GM23338 (cell line): ENCODE measurements at regions not wholly inside any gene's neighbourhood (a gene's known extent, or its start where the extent isn't known, plus 50 kb on each side); places are given as distances from the start of the nearest gene placed in this dataset.

Source experiments
- ATAC-seq: fragments of 200-7000 bp; cut with Tn5 transposase; 3 replicates; pipeline ENCODE4 v1.9.1; 2020
- DNase-seq: peaks from one replicate; pipeline ENCODE4 v3.0.0-alpha.2; 2015; ENCODE audit warnings: low spot score
- H2AFZ ChIP-seq: fragments of 200-600 bp; sonication (generic); 2 replicates; pipeline ENCODE4 v1.8.0; 2016; ENCODE audit warnings: antibody characterized with exemption, mild to moderate bottlenecking, moderate library complexity
- H3F3A ChIP-seq: fragments of 200-600 bp; sonication (generic); replicated peaks from 2 replicates; pipeline ENCODE4 v1.8.0; 2017; ENCODE audit warnings: antibody characterized with exemption, mixed run types, low read depth
- H3K27ac ChIP-seq: fragments of 200-600 bp; sonication (generic); 2 replicates; pipeline ENCODE4 v1.6.1; 2016; ENCODE audit warnings: low read depth
- H3K27me3 ChIP-seq: fragments of 200-600 bp; sonication (generic); 2 replicates; pipeline ENCODE4 v1.8.0; 2016; ENCODE audit warnings: mild to moderate bottlenecking, mixed run types, moderate library complexity; ENCODE audit not compliant: insufficient read depth
- H3K36me3 ChIP-seq: fragments of 200-600 bp; sonication (generic); 2 replicates; pipeline ENCODE4 v1.8.0; 2016; ENCODE audit warnings: mild to moderate bottlenecking; ENCODE audit not compliant: insufficient read depth
- H3K4me1 ChIP-seq: fragments of 200-600 bp; sonication (generic); 2 replicates; pipeline ENCODE4 v1.8.0; 2016; ENCODE audit warnings: mild to moderate bottlenecking, moderate library complexity; ENCODE audit not compliant: insufficient read depth
- H3K4me2 ChIP-seq: fragments of 200-600 bp; sonication (generic); 2 replicates; pipeline ENCODE4 v1.7.1; 2017; ENCODE audit warnings: mixed run types
- H3K4me3 ChIP-seq: fragments of 200-600 bp; sonication (generic); 2 replicates; pipeline ENCODE4 v1.6.1; 2016; ENCODE audit warnings: mixed run types
- H3K79me2 ChIP-seq: fragments of 200-600 bp; sonication (generic); replicated peaks from 2 replicates; pipeline ENCODE4 v1.8.0; 2017; ENCODE audit warnings: mild to moderate bottlenecking; ENCODE audit not compliant: insufficient read depth
- H3K9me2 ChIP-seq: fragments of 200-600 bp; sonication (generic); 2 replicates; pipeline ENCODE4 v1.8.0; 2017; ENCODE audit not compliant: insufficient read depth
- H4K20me1 ChIP-seq: fragments of 200-600 bp; sonication (generic); replicated peaks from 2 replicates; pipeline ENCODE4 v1.8.0; 2017; ENCODE audit warnings: mild to moderate bottlenecking; ENCODE audit not compliant: insufficient read depth
- H3K27ac Mint-ChIP-seq: 2 replicates; pipeline ENCODE4 v1.8.0; 2020; ENCODE audit warnings: inconsistent platforms, mild to moderate bottlenecking, moderate library complexity, mixed read lengths
- H3K27me3 Mint-ChIP-seq: 3 replicates; pipeline ENCODE4 v1.8.0; 2022; ENCODE audit warnings: low read depth, mild to moderate bottlenecking, moderate library complexity, mixed read lengths, inconsistent platforms; ENCODE audit not compliant: insufficient read depth, poor library complexity
- H3K36me3 Mint-ChIP-seq: 3 replicates; pipeline ENCODE4 v1.8.0; 2021; ENCODE audit warnings: low read depth, mild to moderate bottlenecking, inconsistent platforms, moderate library complexity, mixed read lengths
- H3K4me1 Mint-ChIP-seq: 3 replicates; pipeline ENCODE4 v1.8.0; 2020; ENCODE audit warnings: mild to moderate bottlenecking, inconsistent platforms, mixed read lengths
- H3K4me3 Mint-ChIP-seq: 3 replicates; pipeline ENCODE4 v1.8.0; 2021; ENCODE audit warnings: moderate library complexity, mild to moderate bottlenecking, inconsistent platforms, mixed read lengths
- H3K9me3 Mint-ChIP-seq: 3 replicates; pipeline ENCODE4 v1.8.0; 2020; ENCODE audit warnings: moderate library complexity, mild to moderate bottlenecking, inconsistent platforms, mixed read lengths
- CREB1 ChIP-seq: fragments of 250-450 bp; sonication (Bioruptor Pico); IDR thresholded peaks from 2 replicates; pipeline ENCODE4 v1.5.0; 2020; ENCODE audit warnings: low read depth, mild to moderate bottlenecking, moderate library complexity
- EZH2phosphoT487 ChIP-seq: fragments of 200-600 bp; sonication (generic); IDR thresholded peaks from one replicate; pipeline ENCODE4 v1.8.1; 2018; ENCODE audit warnings: antibody characterized with exemption; ENCODE audit not compliant: unreplicated experiment
- JUNB ChIP-seq: IDR thresholded peaks from one replicate; pipeline ENCODE4 v1.6.1; 2016; ENCODE audit warnings: antibody characterized with exemption; ENCODE audit not compliant: unreplicated experiment
- NANOG ChIP-seq: IDR thresholded peaks from 2 replicates; pipeline ENCODE4 v1.6.1; 2016; ENCODE audit warnings: antibody characterized with exemption, borderline replicate concordance
- POLR2AphosphoS5 ChIP-seq: IDR thresholded peaks from 2 replicates; pipeline ENCODE4 v1.6.1; 2016; ENCODE audit warnings: antibody characterized with exemption, low read depth
- STAT1 ChIP-seq: IDR thresholded peaks from one replicate; pipeline ENCODE4 v1.6.1; 2016; ENCODE audit warnings: antibody characterized with exemption; ENCODE audit not compliant: unreplicated experiment
- ZNF114 ChIP-seq: fragments of 250-450 bp; sonication (Bioruptor Pico); IDR thresholded peaks from 2 replicates; pipeline ENCODE4 v1.5.0; 2020; ENCODE audit warnings: mild to moderate bottlenecking, moderate library complexity
- ZNF331 ChIP-seq: fragments of 250-450 bp; sonication (Bioruptor Pico); IDR thresholded peaks from 2 replicates; pipeline ENCODE4 v1.5.0; 2020; ENCODE audit warnings: low read depth, mild to moderate bottlenecking, moderate library complexity
- TF ChIP-seq, protein P1 (sequence below): IDR thresholded peaks from one replicate; pipeline ENCODE4 v1.6.1; 2018; ENCODE audit warnings: antibody characterized with exemption; ENCODE audit not compliant: unreplicated experiment
- TF ChIP-seq, protein P2 (sequence below): fragments of 250-450 bp; sonication (Bioruptor Pico); IDR thresholded peaks from 2 replicates; pipeline ENCODE4 v1.5.0; 2020; ENCODE audit warnings: mild to moderate bottlenecking, moderate library complexity
- TF ChIP-seq, protein P3 (sequence below): IDR thresholded peaks from 2 replicates; pipeline ENCODE4 v1.6.1; 2016; ENCODE audit warnings: antibody characterized with exemption

DNA sequence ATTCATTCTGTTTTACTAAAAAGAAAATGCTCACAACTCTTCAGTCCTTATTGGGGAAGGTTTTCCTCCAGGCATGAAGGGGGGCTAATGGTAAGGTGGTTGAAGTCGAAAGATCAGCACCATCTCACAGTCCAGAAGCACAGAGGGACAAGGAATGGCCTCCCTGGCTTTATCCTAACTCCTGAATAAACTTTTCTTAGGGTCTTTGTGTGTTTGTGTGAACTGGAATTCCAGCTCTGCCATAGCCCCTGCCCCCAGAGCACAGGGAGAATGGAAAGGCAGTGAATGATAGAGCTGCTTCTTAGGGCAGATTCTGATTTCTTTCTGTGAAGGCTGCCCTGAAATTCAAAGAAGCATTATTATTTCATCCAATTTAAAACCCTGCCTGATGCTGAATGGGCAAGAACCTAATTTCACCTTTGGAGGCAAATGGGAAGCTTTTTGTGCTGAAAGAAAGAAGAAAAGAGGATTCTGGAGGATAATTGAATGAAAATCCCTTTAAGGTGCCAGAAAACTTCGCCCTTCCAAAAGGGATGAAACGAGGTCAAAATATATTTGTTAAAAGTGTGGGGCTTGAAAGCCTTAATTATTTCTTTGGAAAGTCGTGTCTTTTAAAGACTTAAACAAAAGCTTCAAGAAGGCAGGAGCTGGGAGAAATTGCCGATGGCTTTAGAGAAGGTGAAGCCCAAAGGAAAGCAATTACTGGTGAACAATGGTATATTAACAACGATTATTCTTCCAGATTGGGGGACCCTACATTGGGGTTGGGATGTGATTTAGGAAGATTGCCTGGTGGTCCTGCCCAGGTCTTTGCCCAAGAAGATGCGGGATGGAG lies 259.9 kb upstream of the RGMA start:
- Histone ChIP-seq H3K4me1 (peaks cover 7% of the 10 kb centered on the region; the same call in 1 of the 2 replicates), H3K79me2 (no peaks in the 10 kb centered on the region), H3K27me3 (no peaks in the 10 kb centered on the region), H2AFZ (no peak overlapping the region), H3F3A (no peaks in the 10 kb centered on the region), H3K9me2 (no peaks in the 10 kb centered on the region; the same call in 1 of the 2 replicates), H3K36me3 (no peaks in the 10 kb centered on the region), H3K27ac (no peak overlapping the region), H4K20me1 (no peaks in the 10 kb centered on the region), H3K4me2 (no peak overlapping the region; the same call in 1 of the 2 replicates), H3K4me3 (no peak overlapping the region)
- TF ChIP-seq EZH2phosphoT487 (no peak), ZNF331 (CRISPR knock-in tag) (no peak)
- Mint-ChIP-seq H3K4me1 (peaks cover 7% of the 10 kb centered on the region; the same call in 2 of the 3 replicates), H3K9me3 (peaks cover 29% of the 10 kb centered on the region), H3K4me3 (no peak overlapping the region), H3K27ac (no peak overlapping the region), H3K27me3 (peaks cover 9% of the 10 kb centered on the region), H3K36me3 (peaks cover 29% of the 10 kb centered on the region)
- DNase-seq (no peak), ATAC-seq (no peak)

DNA sequence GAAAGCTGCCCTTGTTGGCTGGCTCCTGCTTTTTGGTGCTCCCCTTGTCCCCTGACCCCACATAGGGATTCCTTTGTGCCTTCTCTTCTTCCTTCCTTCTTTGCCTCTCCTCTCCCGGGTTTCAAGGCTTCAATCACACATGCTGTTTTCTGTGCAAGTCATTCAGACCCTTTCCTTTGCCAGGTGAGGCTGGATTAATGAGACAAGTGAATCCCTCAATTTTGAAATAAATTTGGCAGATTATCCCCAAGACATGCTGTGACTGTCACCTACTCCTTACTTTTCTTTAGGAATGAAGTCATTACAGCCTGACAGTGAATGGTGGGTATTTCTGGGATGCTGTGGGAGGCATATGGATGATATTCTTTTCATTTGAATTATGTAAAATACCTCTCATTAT lies 259.0 kb upstream of the RGMA start:
- Histone ChIP-seq H3K27me3 (no peaks in the 10 kb centered on the region), H4K20me1 (no peaks in the 10 kb centered on the region), H3F3A (no peaks in the 10 kb centered on the region), H3K27ac (no peak overlapping the region), H3K4me3 (no peak overlapping the region), H2AFZ (no peak overlapping the region), H3K9me2 (no peaks in the 10 kb centered on the region; the same call in 1 of the 2 replicates), H3K79me2 (no peaks in the 10 kb centered on the region), H3K4me1 (peaks cover 7% of the 10 kb centered on the region; the same call in 1 of the 2 replicates), H3K4me2 (no peak overlapping the region), H3K36me3 (no peaks in the 10 kb centered on the region)
- Mint-ChIP-seq H3K27ac (no peak overlapping the region), H3K36me3 (peaks cover 25% of the 10 kb centered on the region), H3K4me1 (peaks cover 7% of the 10 kb centered on the region; the same call in 2 of the 3 replicates), H3K4me3 (no peak overlapping the region), H3K9me3 (peaks cover 29% of the 10 kb centered on the region), H3K27me3 (peaks cover 10% of the 10 kb centered on the region)
- DNase-seq = no peak
- ATAC-seq = no peak
- TF ChIP-seq POLR2AphosphoS5 (no peak), ZNF114 (no peak), CREB1 (CRISPR knock-in tag) (no peak), NANOG (no peak), STAT1 (no peak), JUNB (no peak)
- TF ChIP-seq, protein P1, sequence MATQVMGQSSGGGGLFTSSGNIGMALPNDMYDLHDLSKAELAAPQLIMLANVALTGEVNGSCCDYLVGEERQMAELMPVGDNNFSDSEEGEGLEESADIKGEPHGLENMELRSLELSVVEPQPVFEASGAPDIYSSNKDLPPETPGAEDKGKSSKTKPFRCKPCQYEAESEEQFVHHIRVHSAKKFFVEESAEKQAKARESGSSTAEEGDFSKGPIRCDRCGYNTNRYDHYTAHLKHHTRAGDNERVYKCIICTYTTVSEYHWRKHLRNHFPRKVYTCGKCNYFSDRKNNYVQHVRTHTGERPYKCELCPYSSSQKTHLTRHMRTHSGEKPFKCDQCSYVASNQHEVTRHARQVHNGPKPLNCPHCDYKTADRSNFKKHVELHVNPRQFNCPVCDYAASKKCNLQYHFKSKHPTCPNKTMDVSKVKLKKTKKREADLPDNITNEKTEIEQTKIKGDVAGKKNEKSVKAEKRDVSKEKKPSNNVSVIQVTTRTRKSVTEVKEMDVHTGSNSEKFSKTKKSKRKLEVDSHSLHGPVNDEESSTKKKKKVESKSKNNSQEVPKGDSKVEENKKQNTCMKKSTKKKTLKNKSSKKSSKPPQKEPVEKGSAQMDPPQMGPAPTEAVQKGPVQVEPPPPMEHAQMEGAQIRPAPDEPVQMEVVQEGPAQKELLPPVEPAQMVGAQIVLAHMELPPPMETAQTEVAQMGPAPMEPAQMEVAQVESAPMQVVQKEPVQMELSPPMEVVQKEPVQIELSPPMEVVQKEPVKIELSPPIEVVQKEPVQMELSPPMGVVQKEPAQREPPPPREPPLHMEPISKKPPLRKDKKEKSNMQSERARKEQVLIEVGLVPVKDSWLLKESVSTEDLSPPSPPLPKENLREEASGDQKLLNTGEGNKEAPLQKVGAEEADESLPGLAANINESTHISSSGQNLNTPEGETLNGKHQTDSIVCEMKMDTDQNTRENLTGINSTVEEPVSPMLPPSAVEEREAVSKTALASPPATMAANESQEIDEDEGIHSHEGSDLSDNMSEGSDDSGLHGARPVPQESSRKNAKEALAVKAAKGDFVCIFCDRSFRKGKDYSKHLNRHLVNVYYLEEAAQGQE = no peak
- TF ChIP-seq, protein P2, sequence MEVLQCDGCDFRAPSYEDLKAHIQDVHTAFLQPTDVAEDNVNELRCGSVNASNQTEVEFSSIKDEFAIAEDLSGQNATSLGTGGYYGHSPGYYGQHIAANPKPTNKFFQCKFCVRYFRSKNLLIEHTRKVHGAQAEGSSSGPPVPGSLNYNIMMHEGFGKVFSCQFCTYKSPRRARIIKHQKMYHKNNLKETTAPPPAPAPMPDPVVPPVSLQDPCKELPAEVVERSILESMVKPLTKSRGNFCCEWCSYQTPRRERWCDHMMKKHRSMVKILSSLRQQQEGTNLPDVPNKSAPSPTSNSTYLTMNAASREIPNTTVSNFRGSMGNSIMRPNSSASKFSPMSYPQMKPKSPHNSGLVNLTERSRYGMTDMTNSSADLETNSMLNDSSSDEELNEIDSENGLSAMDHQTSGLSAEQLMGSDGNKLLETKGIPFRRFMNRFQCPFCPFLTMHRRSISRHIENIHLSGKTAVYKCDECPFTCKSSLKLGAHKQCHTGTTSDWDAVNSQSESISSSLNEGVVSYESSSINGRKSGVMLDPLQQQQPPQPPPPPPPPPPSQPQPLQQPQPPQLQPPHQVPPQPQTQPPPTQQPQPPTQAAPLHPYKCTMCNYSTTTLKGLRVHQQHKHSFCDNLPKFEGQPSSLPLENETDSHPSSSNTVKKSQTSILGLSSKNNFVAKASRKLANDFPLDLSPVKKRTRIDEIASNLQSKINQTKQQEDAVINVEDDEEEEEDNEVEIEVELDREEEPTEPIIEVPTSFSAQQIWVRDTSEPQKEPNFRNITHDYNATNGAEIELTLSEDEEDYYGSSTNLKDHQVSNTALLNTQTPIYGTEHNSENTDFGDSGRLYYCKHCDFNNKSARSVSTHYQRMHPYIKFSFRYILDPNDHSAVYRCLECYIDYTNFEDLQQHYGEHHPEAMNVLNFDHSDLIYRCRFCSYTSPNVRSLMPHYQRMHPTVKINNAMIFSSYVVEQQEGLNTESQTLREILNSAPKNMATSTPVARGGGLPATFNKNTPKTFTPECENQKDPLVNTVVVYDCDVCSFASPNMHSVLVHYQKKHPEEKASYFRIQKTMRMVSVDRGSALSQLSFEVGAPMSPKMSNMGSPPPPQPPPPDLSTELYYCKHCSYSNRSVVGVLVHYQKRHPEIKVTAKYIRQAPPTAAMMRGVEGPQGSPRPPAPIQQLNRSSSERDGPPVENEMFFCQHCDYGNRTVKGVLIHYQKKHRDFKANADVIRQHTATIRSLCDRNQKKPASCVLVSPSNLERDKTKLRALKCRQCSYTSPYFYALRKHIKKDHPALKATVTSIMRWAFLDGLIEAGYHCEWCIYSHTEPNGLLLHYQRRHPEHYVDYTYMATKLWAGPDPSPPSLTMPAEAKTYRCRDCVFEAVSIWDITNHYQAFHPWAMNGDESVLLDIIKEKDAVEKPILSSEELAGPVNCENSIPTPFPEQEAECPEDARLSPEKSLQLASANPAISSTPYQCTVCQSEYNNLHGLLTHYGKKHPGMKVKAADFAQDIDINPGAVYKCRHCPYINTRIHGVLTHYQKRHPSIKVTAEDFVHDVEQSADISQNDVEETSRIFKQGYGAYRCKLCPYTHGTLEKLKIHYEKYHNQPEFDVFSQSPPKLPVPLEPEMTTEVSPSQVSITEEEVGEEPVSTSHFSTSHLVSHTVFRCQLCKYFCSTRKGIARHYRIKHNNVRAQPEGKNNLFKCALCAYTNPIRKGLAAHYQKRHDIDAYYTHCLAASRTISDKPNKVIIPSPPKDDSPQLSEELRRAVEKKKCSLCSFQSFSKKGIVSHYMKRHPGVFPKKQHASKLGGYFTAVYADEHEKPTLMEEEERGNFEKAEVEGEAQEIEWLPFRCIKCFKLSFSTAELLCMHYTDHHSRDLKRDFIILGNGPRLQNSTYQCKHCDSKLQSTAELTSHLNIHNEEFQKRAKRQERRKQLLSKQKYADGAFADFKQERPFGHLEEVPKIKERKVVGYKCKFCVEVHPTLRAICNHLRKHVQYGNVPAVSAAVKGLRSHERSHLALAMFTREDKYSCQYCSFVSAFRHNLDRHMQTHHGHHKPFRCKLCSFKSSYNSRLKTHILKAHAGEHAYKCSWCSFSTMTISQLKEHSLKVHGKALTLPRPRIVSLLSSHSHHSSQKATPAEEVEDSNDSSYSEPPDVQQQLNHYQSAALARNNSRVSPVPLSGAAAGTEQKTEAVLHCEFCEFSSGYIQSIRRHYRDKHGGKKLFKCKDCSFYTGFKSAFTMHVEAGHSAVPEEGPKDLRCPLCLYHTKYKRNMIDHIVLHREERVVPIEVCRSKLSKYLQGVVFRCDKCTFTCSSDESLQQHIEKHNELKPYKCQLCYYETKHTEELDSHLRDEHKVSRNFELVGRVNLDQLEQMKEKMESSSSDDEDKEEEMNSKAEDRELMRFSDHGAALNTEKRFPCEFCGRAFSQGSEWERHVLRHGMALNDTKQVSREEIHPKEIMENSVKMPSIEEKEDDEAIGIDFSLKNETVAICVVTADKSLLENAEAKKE (CRISPR knock-in tag) = no peak
- TF ChIP-seq, protein P3, sequence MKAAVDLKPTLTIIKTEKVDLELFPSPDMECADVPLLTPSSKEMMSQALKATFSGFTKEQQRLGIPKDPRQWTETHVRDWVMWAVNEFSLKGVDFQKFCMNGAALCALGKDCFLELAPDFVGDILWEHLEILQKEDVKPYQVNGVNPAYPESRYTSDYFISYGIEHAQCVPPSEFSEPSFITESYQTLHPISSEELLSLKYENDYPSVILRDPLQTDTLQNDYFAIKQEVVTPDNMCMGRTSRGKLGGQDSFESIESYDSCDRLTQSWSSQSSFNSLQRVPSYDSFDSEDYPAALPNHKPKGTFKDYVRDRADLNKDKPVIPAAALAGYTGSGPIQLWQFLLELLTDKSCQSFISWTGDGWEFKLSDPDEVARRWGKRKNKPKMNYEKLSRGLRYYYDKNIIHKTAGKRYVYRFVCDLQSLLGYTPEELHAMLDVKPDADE = no peak
